SK-N-MC (cell line): ENCODE measurements at regions not wholly inside any gene's neighbourhood (a gene's known extent, or its start where the extent isn't known, plus 50 kb on each side); places are given as distances from the start of the nearest gene placed in this dataset.

Source experiments
- DNase-seq: peaks from one replicate; pipeline ENCODE4 v3.0.0-alpha.2; 2011; ENCODE audit warnings: low read depth, low spot score
- H3K27ac ChIP-seq: fragments of 200-600 bp; sonication (generic); 2 replicates; pipeline ENCODE4 v1.5.1; 2016; ENCODE audit warnings: mixed run types
- H3K36me3 ChIP-seq: fragments of 200-600 bp; sonication (generic); 2 replicates; pipeline ENCODE4 v1.6.1; 2017; ENCODE audit warnings: antibody characterized with exemption, low read length, mixed read lengths; ENCODE audit not compliant: insufficient read depth
- H3K4me3 ChIP-seq: fragments of 200-600 bp; sonication (generic); 2 replicates; pipeline ENCODE4 v1.5.1; 2016
- H3K9ac ChIP-seq: fragments of 200-600 bp; sonication (generic); 2 replicates; pipeline ENCODE4 v1.8.0; 2017; ENCODE audit warnings: mixed run types, mixed read lengths; ENCODE audit not compliant: insufficient read length
- H3K9me3 ChIP-seq: fragments of 200-600 bp; sonication (generic); 2 replicates; pipeline ENCODE4 v1.6.1; 2017; ENCODE audit warnings: low read depth, mild to moderate bottlenecking, antibody characterized with exemption, low read length, moderate library complexity, mixed read lengths
- EZH2 ChIP-seq: fragments of 200-600 bp; sonication (generic); IDR thresholded peaks from one replicate; pipeline ENCODE4 v1.6.1; 2017; ENCODE audit warnings: antibody characterized with exemption
- FOXP2 ChIP-seq: optimal IDR thresholded peaks from 2 replicates; pipeline ENCODE3; 2011; ENCODE audit warnings: mild to moderate bottlenecking, moderate library complexity; ENCODE audit not compliant: insufficient read depth; ENCODE audit errors: extremely low read length, control extremely low read depth
- POLR2AphosphoS5 ChIP-seq: IDR thresholded peaks from 2 replicates; pipeline ENCODE4 v1.6.1; 2012; ENCODE audit warnings: mild to moderate bottlenecking, low read depth, low read length, borderline replicate concordance

DNA sequence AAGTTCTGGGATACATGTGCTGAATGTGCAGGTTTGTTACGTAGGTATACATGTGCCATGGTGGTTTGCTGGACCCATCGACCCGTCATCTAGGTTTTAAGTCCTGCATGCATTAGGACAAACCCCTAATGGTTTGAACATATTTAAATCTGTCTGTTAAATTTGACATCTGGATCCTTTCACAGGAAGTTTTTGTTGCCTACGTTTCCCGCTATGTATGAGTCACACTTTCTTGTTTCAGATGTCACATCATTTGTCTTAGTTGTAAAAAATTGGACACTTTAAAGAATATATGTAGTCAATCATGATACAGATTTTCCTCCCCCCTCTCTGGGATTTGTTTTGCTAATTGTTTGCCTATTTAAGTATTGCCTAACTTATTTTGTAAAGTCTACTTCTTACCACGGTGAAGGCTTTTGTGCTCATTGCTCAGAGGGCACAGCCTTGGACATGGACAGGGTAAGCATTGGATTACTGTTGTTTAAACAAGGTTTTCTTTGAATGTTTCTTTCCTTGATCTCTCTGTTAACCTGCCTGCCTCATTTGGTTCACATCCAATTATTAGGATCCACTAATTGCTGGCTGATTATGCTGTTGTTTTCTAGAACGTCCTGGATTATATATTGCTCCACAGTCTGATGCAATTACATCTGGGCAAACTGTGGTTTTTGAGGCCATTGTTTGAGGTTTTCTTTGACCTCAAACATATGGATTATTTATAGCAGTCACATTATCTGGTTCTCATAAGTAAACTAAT is 1441.4 kb downstream of the AACS start:
- Histone ChIP-seq H3K9me3 (no peaks in the 10 kb centered on the region), H3K4me3 (no peak overlapping the region), H3K9ac (no peak overlapping the region), H3K36me3 (no peaks in the 10 kb centered on the region), H3K27ac (no peak overlapping the region)
- DNase-seq: no peak
- TF ChIP-seq POLR2AphosphoS5: no peak
- TF ChIP-seq EZH2: no peak
- TF ChIP-seq FOXP2: no peak

DNA sequence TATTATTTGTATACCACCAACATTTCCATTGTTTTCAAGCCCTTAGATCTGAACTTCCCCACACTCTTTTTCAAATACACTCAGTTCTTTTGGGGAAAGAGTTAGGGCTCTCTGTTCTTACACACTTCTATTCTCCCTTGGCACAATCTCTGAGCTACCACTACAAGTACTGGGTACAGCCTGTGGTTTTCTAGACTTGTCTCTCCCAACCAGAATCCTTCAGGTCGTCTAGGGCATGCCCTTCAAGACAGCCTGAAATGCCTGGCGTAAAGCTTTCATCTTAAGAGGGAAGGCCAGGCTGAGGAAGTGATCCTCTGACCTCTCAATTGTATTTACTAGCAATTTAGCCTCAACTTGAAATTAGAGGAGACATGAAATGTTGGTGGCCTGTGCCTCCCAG is 1442.0 kb downstream of the AACS start:
- TF ChIP-seq FOXP2 (no peak), EZH2 (no peak), POLR2AphosphoS5 (no peak)
- H3K9ac ChIP-seq: no peak overlapping the region
- H3K9me3 ChIP-seq: no peaks in the 10 kb centered on the region

DNA sequence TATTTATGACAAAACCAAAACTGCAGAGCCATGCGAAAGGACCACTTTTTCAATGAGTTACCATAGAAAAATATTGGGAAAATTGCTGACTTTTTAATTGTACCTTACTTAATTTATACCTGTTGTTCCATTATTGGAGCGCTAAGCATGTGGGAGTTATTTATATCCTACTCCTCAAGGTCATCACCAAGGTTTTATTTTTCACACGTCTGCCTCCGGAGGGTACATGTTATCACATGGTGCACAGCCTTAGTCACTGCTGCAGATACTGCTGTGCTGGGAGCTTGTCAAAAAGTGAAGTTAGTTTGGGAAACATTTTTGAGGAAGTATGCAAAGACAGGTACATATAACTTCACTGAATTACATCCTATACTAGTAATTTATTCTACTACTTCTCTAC is 1444.3 kb downstream of the AACS start:
- H3K9ac ChIP-seq: no peak overlapping the region
- no peak overlapping the region for H3K4me3 ChIP-seq
- no peaks in the 10 kb centered on the region for H3K36me3 ChIP-seq
- H3K9me3 ChIP-seq: no peaks in the 10 kb centered on the region
- no peak for TF ChIP-seq FOXP2
- no peak for TF ChIP-seq POLR2AphosphoS5
- TF ChIP-seq EZH2: no peak
- DNase-seq: no peak
- no peak overlapping the region for H3K27ac ChIP-seq

More for the DNA sequence above, 1442.0 kb downstream of the AACS start:
- Histone ChIP-seq H3K4me3 (no peak overlapping the region), H3K36me3 (no peaks in the 10 kb centered on the region), H3K27ac (no peak overlapping the region)
- DNase-seq: no peak

DNA sequence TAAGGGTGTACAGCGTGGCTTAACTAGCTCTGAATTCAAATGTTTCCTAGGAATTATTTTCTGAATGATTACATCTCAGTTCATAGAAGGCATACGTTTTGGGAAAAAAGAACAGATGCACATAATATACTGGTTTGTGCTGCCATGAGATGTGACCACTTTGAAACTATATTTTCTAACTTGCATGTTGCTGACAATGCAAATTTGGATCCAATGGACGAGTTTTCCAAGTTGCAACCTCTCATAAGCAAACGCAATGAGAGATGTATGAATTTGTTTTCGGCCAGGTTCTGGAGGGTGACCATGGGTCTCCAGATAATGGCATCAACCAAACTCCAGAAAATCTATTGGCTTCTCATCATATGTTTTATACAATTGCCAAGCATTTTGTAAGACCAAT is 1445.4 kb downstream of the AACS start:
- no peak overlapping the region for H3K9ac ChIP-seq
- H3K27ac ChIP-seq: no peak overlapping the region
- DNase-seq: no peak
- no peaks in the 10 kb centered on the region for H3K36me3 ChIP-seq
- no peak overlapping the region for H3K4me3 ChIP-seq
- H3K9me3 ChIP-seq: no peaks in the 10 kb centered on the region
- TF ChIP-seq EZH2: no peak
- no peak for TF ChIP-seq FOXP2

DNA sequence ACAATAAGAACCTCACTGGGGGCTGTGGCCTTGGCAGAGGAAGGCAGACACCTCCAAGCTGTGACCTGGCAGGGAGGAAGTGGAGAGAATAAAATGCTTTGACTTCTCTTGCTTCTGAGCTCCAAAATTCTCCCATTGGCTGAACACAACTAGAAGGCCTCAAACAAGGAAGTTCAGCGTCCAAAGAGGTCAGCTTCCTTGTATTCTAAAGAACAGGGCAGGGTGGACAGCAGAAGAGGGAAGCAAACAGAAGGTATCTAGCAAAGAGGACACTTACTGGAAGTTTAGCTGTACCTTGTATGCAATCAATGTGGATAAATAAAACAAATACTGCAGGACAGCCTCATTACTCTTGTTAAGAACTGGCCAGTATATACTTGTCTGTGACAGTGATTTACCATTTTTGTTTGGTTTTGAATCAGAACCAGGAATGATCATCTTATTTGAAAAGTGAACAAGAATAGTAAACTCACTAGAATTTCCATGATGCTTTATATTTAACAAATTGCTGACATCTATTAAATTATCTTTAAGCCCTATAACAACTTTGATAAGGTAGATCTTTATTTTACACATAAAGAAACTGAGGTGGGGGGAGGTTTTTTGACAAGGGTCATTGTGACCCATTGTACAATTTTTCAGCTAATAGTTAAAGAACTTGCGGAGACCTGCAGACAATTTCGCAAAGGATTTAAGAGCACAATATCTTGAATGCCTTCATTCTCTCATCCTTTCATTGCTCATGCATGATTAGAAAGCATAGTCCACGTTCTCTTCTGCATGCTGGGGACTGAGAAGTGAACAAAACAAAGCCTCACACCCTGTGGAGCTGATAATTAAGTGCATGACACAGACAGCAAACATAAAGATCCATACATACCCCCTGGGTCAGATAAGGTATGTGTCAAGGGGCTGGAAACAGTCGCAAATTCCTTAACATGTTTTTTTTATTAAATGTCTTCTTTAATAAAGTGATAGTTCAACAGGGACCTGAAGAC is 1448.0 kb downstream of the AACS start:
- Histone ChIP-seq H3K27ac (no peak overlapping the region), H3K9me3 (no peaks in the 10 kb centered on the region), H3K36me3 (no peaks in the 10 kb centered on the region), H3K4me3 (no peak overlapping the region), H3K9ac (no peak overlapping the region)
- TF ChIP-seq FOXP2 (no peak), EZH2 (no peak), POLR2AphosphoS5 (no peak)
- DNase-seq: no peak

DNA sequence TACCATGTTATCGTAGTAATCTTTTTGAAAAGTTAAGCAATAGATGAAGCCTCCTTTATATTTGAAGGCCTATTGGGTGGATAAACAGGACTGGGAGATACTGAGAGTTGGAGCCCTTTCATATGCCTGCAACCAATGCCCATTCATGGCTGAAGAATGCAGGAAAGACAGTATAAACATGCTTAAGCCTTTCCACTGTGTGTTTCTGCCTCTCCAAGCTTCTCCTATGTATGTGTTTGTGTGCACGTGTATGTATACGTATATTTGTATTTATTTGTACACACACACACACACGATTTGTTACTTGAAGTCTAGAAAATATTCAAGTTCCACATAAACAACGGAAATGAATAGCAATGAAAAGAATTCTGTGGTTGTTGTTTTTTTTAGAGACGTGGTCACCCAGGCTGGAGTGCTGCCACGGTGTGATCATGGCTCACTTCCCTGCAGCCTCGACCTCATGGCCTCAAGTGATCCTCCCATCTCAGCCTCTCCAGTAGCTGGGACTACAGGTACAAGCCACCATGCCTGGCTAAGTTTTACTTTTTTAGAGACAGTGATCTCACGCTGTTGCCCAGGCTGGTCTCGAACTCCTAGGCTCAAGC is 1453.5 kb downstream of the AACS start:
- Histone ChIP-seq H3K27ac (no peak overlapping the region), H3K4me3 (no peak overlapping the region), H3K36me3 (no peaks in the 10 kb centered on the region)

DNA sequence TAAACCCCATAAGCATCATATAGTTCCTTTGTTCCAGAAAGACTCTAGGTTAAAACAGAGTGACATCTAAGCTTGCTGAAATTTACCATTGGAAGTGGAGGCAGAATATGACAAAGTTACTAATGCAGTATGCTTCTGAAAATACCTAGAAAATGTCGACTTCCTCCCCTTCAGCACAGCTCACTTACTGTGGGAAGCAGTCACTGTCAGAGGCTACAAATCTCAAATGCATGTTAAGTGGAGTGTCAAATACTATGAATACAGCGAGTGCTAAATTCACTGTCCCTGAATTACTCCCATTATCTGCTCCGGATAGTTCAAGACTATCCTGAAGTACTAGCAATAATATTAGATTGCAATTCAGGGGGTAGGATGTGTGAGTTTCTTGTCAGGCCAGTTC is 1454.6 kb downstream of the AACS start:
- DNase-seq: no peak
- Histone ChIP-seq H3K9ac (no peak overlapping the region), H3K9me3 (no peaks in the 10 kb centered on the region), H3K27ac (no peak overlapping the region), H3K4me3 (no peak overlapping the region), H3K36me3 (no peaks in the 10 kb centered on the region)
- TF ChIP-seq FOXP2 (no peak), POLR2AphosphoS5 (no peak), EZH2 (no peak)

More for the DNA sequence above, 1453.5 kb downstream of the AACS start:
- Histone ChIP-seq H3K9me3 (no peaks in the 10 kb centered on the region), H3K9ac (no peak overlapping the region)
- DNase-seq: no peak
- no peak for TF ChIP-seq POLR2AphosphoS5
- no peak for TF ChIP-seq EZH2

DNA sequence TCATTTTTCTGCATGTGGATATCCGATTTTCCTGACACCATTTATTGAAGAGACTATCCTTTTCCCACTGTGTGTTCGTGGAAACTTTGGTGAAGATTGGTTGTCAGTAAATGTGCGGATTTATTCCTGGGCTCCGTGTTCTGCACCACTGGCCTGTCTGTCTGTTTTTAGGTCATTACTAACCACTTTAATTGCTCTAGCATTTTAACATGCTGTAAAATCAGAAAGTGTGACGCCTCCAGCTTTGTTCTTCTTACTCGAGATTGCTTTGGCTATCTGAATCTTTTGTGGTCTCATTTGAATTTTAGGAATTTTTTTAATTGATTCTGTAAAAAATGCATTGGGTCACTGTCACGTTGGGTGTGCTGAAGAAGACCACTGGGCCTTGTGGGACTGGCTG is 1458.7 kb downstream of the AACS start:
- DNase-seq: no peak
- H3K27ac ChIP-seq: no peak overlapping the region
- no peak for TF ChIP-seq POLR2AphosphoS5
- no peak for TF ChIP-seq EZH2
- TF ChIP-seq FOXP2: no peak
- no peak overlapping the region for H3K4me3 ChIP-seq
- H3K9ac ChIP-seq: no peak overlapping the region
- no peaks in the 10 kb centered on the region for H3K36me3 ChIP-seq
- no peaks in the 10 kb centered on the region; the same call in 1 of the 2 replicates for H3K9me3 ChIP-seq
